ENCODE measurements at regions not wholly inside any gene's neighbourhood (a gene's known extent, or its start where the extent isn't known, plus 50 kb on each side); places are given as distances from the start of the nearest gene placed in this dataset.

DNA sequence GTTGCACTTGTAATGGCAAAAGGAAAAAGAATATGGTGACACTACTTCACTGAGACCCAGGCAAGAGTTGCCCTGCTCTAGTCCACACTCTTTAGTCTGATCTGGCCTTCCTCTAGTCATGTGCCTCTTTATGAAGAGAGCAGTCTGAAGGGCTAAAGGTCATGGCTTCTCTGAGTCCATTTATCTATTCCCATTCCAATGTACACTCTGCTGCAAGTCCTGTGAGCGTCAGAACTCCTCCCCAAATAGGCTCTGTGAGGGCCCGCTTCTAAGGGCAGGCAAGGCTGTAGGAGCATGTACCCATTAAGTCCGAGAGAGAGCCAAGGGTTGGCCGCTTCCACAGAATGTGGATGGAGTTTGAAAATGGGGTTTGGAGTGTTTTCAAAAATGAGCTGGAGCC is 209.3 kb downstream of the AHR start:
- no peak for DNase-seq (ENCODE audit: extremely low spot score)
- POLR2A ChIA-PET, result no interaction called here
- CTCF ChIA-PET, result no interaction called here
- no peak for TF ChIP-seq ARNT (IDR thresholded peaks at IDR 0.05)
- TF ChIP-seq SP1 (IDR thresholded peaks at IDR 0.05), result no peak
- TF ChIP-seq FOXK2 (IDR thresholded peaks at IDR 0.05), result no peak
- no peak for TF ChIP-seq HDGF (IDR thresholded peaks at IDR 0.05; ENCODE audit: borderline replicate concordance)
- TF ChIP-seq LEF1 (IDR thresholded peaks at IDR 0.05; ENCODE audit: borderline replicate concordance), result no peak
- TF ChIP-seq ZNF384 (IDR thresholded peaks at IDR 0.05), result no peak
- TF ChIP-seq L3MBTL2 (conservative IDR thresholded peaks at IDR 0.05), result no peak
- TF ChIP-seq, protein P1, sequence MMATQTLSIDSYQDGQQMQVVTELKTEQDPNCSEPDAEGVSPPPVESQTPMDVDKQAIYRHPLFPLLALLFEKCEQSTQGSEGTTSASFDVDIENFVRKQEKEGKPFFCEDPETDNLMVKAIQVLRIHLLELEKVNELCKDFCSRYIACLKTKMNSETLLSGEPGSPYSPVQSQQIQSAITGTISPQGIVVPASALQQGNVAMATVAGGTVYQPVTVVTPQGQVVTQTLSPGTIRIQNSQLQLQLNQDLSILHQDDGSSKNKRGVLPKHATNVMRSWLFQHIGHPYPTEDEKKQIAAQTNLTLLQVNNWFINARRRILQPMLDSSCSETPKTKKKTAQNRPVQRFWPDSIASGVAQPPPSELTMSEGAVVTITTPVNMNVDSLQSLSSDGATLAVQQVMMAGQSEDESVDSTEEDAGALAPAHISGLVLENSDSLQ (IDR thresholded peaks at IDR 0.05), result no peak
- no peak for TF ChIP-seq FOXM1 (IDR thresholded peaks at IDR 0.05; ENCODE audit: borderline replicate concordance)
- no peak for TF ChIP-seq CTBP1 (IDR thresholded peaks at IDR 0.05; ENCODE audit: borderline replicate concordance)
- TF ChIP-seq BHLHE40 (IDR thresholded peaks at IDR 0.05; ENCODE audit: borderline replicate concordance), result no peak
- no peak for TF ChIP-seq SUZ12 (IDR thresholded peaks at IDR 0.05)
- no peak for TF ChIP-seq FOXA1 (IDR thresholded peaks at IDR 0.05)
- TF ChIP-seq NFRKB (IDR thresholded peaks at IDR 0.05), result no peak
- no peak for TF ChIP-seq TARDBP (IDR thresholded peaks at IDR 0.05)
- no peak for TF ChIP-seq ELF4 (IDR thresholded peaks at IDR 0.05)

DNA sequence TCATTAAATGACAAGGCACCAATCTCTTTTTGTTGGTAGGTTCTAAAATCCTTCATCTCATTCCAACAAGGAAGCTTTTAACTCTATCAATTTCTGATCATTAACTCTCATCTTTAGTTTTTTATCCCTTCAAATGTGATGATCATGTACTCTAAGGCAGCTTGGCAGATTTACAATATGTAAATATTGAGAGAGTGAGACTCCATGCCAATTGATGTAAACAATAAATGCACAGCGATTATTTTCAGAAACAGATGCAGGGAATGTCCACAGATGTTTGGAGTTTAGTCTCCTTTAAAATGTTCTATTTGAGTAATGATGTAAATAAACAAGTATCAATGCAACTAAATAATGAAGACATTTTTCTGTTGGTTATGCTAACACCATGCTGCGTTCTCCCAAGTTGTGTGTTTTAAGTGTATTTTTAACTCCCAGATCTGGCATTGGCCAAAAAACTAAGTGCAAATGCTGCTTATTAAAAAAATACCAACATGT is 213.8 kb downstream of the AHR start:
- POLR2A ChIA-PET, result no interaction called here

DNA sequence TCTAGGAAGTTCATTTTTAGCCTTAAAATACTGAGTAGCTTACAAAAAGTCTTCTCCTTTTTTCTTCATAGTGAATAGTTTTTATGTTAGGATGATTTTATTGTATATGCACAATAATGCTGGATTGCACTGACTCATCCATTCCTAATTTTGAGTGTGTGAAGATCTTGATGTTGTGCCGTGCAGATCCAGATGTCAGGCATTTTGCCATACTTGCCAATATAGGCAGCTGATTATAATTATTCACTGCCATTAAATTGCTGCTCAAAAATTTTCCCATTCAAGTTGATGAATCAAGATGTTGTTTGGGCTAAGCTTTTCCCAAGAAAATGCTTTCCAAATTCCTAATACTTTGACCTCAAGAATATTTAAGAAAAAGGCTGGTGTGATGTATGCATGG is 218.3 kb downstream of the AHR start:
- DNase-seq (ENCODE audit: extremely low spot score), result no peak
- CTCF ChIA-PET, result no interaction called here
- POLR2A ChIA-PET, result no interaction called here
- TF ChIP-seq FOXA1 (IDR thresholded peaks at IDR 0.05) (no peak), NFRKB (IDR thresholded peaks at IDR 0.05) (no peak), TARDBP (IDR thresholded peaks at IDR 0.05) (no peak), FOXM1 (IDR thresholded peaks at IDR 0.05; ENCODE audit: borderline replicate concordance) (no peak), CTBP1 (IDR thresholded peaks at IDR 0.05; ENCODE audit: borderline replicate concordance) (no peak), BHLHE40 (IDR thresholded peaks at IDR 0.05; ENCODE audit: borderline replicate concordance) (no peak), HDGF (IDR thresholded peaks at IDR 0.05; ENCODE audit: borderline replicate concordance) (no peak), ELF4 (IDR thresholded peaks at IDR 0.05) (no peak), LEF1 (IDR thresholded peaks at IDR 0.05; ENCODE audit: borderline replicate concordance) (no peak), ZNF384 (IDR thresholded peaks at IDR 0.05) (no peak), L3MBTL2 (conservative IDR thresholded peaks at IDR 0.05) (no peak), ARNT (IDR thresholded peaks at IDR 0.05) (no peak)

More for the DNA sequence above, 213.8 kb downstream of the AHR start:
- no peak for TF ChIP-seq ARNT (IDR thresholded peaks at IDR 0.05)
- no peak for TF ChIP-seq HDGF (IDR thresholded peaks at IDR 0.05; ENCODE audit: borderline replicate concordance)
- TF ChIP-seq LEF1 (IDR thresholded peaks at IDR 0.05; ENCODE audit: borderline replicate concordance), result no peak
- TF ChIP-seq FOXA1 (IDR thresholded peaks at IDR 0.05), result no peak
- no peak for TF ChIP-seq L3MBTL2 (conservative IDR thresholded peaks at IDR 0.05)
- TF ChIP-seq FOXM1 (IDR thresholded peaks at IDR 0.05; ENCODE audit: borderline replicate concordance), result no peak
- TF ChIP-seq, protein P1 (IDR thresholded peaks at IDR 0.05), result no peak
- no peak for TF ChIP-seq NFRKB (IDR thresholded peaks at IDR 0.05)
- no peak for TF ChIP-seq FOXK2 (IDR thresholded peaks at IDR 0.05)
- no peak for TF ChIP-seq CTBP1 (IDR thresholded peaks at IDR 0.05; ENCODE audit: borderline replicate concordance)
- no peak for TF ChIP-seq ELF4 (IDR thresholded peaks at IDR 0.05)
- no peak for TF ChIP-seq SUZ12 (IDR thresholded peaks at IDR 0.05)
- no peak for TF ChIP-seq BHLHE40 (IDR thresholded peaks at IDR 0.05; ENCODE audit: borderline replicate concordance)
- no peak for TF ChIP-seq ZNF384 (IDR thresholded peaks at IDR 0.05)
- no peak for TF ChIP-seq SP1 (IDR thresholded peaks at IDR 0.05)
- no peak for TF ChIP-seq TARDBP (IDR thresholded peaks at IDR 0.05)
- CTCF ChIA-PET, result no interaction called here
- no peak for DNase-seq (ENCODE audit: extremely low spot score)

DNA sequence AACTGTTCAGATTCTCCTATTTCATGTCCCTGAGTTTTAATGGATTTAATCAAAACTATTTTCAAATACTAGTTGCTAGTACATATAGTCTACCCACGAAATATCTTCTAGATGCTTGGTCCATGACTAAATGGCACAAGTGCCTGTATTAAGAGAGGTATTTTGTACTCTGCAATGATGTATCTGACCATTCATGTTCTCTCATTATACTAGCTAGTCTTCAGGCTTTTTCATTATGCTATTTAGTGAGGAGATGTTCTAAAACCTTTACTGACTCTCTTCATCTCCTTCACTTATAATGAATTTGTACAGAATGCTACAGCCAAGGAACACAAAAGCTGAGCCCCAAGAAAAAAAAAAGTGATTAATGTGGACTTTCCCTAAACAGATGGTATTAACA is 222.5 kb downstream of the AHR start:
- DNase-seq (ENCODE audit: extremely low spot score), result no peak
- CTCF ChIA-PET, result no interaction called here
- TF ChIP-seq TARDBP (IDR thresholded peaks at IDR 0.05) (no peak), ELF4 (IDR thresholded peaks at IDR 0.05) (no peak), NFRKB (IDR thresholded peaks at IDR 0.05) (no peak), FOXK2 (IDR thresholded peaks at IDR 0.05) (no peak), LEF1 (IDR thresholded peaks at IDR 0.05; ENCODE audit: borderline replicate concordance) (no peak), SUZ12 (IDR thresholded peaks at IDR 0.05) (no peak), CTBP1 (IDR thresholded peaks at IDR 0.05; ENCODE audit: borderline replicate concordance) (no peak), HDGF (IDR thresholded peaks at IDR 0.05; ENCODE audit: borderline replicate concordance) (no peak), SP1 (IDR thresholded peaks at IDR 0.05) (no peak), L3MBTL2 (conservative IDR thresholded peaks at IDR 0.05) (no peak), BHLHE40 (IDR thresholded peaks at IDR 0.05; ENCODE audit: borderline replicate concordance) (no peak), FOXM1 (IDR thresholded peaks at IDR 0.05; ENCODE audit: borderline replicate concordance) (no peak)
- TF ChIP-seq, protein P1 (IDR thresholded peaks at IDR 0.05), result no peak
- POLR2A ChIA-PET, result no interaction called here

DNA sequence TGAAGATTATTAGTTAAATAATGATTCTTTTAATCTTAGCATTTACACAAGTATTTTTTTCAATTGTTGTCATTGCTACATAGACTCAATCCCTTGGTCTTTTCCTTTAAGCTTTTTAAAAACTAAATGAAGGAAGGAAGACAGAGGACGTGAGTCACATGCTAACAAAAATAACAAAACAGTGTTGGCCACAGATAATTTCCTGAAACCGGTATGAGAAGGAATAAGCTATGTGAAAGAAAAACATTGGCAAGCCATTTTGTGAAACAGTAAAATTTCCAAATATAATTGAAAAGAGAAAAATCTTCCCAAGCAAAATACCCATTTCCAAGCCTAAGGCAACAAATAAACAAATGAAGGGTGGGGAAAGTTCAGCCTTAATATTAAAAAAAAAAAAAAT is 223.0 kb downstream of the AHR start:
- ChIA-PET CTCF (interaction anchor here (0.6 to 0.7 kb wide), 2 partner anchors 20 to 1879 kb away, joined by 3 read pairs; no protein-coding TSS in a partner anchor), POLR2A (no interaction called here)
- TF ChIP-seq TARDBP (IDR thresholded peaks at IDR 0.05) (no peak), FOXM1 (IDR thresholded peaks at IDR 0.05; ENCODE audit: borderline replicate concordance) (no peak), ARNT (IDR thresholded peaks at IDR 0.05) (no peak), CTBP1 (IDR thresholded peaks at IDR 0.05; ENCODE audit: borderline replicate concordance) (no peak), ZNF384 (IDR thresholded peaks at IDR 0.05) (no peak), HDGF (IDR thresholded peaks at IDR 0.05; ENCODE audit: borderline replicate concordance) (no peak), L3MBTL2 (conservative IDR thresholded peaks at IDR 0.05) (no peak)
- DNase-seq (ENCODE audit: extremely low spot score), result no peak
